ENCODE measurements at regions not wholly inside any gene's neighbourhood (a gene's known extent, or its start where the extent isn't known, plus 50 kb on each side); places are given as distances from the start of the nearest gene placed in this dataset.

DNA sequence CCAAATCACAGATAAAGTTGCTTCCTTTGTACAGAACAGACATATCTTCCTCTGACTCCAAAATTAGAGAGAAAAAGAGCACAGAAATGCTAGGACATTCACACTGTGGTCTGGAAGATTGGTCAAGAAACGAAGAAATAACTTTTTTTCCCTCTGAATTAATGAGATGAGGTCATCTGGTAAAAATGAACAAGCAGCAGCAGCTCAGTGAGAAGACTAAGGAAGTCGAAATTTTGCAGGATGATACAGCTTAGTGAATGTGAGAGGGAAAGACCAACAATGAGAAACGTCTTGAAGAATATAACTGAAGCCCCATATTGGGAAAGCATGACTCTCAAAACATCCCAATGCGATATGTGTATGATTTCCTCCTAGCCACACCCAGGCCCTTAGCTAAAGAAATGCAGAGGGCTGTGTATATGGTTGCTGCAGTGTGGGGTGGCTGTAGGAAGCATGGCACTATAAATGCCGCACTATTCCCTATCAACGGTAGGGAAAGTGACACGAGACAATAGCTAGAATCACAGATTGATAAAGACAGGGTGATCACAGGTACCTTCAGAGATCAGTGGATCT, 208.6 kb downstream of the VEGFC start:
- TF ChIP-seq, protein P1, sequence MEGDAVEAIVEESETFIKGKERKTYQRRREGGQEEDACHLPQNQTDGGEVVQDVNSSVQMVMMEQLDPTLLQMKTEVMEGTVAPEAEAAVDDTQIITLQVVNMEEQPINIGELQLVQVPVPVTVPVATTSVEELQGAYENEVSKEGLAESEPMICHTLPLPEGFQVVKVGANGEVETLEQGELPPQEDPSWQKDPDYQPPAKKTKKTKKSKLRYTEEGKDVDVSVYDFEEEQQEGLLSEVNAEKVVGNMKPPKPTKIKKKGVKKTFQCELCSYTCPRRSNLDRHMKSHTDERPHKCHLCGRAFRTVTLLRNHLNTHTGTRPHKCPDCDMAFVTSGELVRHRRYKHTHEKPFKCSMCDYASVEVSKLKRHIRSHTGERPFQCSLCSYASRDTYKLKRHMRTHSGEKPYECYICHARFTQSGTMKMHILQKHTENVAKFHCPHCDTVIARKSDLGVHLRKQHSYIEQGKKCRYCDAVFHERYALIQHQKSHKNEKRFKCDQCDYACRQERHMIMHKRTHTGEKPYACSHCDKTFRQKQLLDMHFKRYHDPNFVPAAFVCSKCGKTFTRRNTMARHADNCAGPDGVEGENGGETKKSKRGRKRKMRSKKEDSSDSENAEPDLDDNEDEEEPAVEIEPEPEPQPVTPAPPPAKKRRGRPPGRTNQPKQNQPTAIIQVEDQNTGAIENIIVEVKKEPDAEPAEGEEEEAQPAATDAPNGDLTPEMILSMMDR (IDR thresholded peaks at IDR 0.05), result no peak
- no peak for TF ChIP-seq POLR2A (IDR thresholded peaks at IDR 0.05)
